NCI-H748 (cell line): ENCODE measurements at regions not wholly inside any gene's neighbourhood (a gene's known extent, or its start where the extent isn't known, plus 50 kb on each side); places are given as distances from the start of the nearest gene placed in this dataset.
"Not testable (repeated sequence)": the region's sequence is repeated elsewhere in the genome, so short reads cannot be mapped to it uniquely, and the experiment has no call there.

Experiments used
- DNase-seq: peaks from one replicate; lab custom pipeline; 2025; ENCODE audit not compliant: unreplicated experiment; lab: John Stamatoyannopoulos, UW

- not testable (repeated sequence) for DNase-seq
Measured at GRCh38 chrX:35221391-35221790, 278.8 kb downstream of the FAM47B start.

GRCh38 chrX:35244088-35244741 lies 301.6 kb downstream of the FAM47B start:
- DNase-seq, result no peak

- no peak for DNase-seq
Measured at GRCh38 chrX:35244796-35245508, 302.4 kb downstream of the FAM47B start.

GRCh38 chrX:35251226-35251625 lies 308.6 kb downstream of the FAM47B start:
- DNase-seq, result no peak

- no peak for DNase-seq
Measured at GRCh38 chrX:35276115-35276514, 333.5 kb downstream of the FAM47B start.

- DNase-seq, result no peak
Measured at GRCh38 chrX:35285289-35285962, 342.8 kb downstream of the FAM47B start.

GRCh38 chrX:35288657-35289056 lies 346.1 kb downstream of the FAM47B start:
- DNase-seq, result no peak

- DNase-seq, result no peak
Measured at GRCh38 chrX:35289952-35290351, 347.4 kb downstream of the FAM47B start.

GRCh38 chrX:35291013-35291412 lies 348.4 kb downstream of the FAM47B start:
- no peak for DNase-seq

GRCh38 chrX:35292522-35292921 lies 349.9 kb downstream of the FAM47B start:
- no peak for DNase-seq

- DNase-seq, result not testable (repeated sequence)
Measured at GRCh38 chrX:35305037-35305436, 362.4 kb downstream of the FAM47B start.

- no peak for DNase-seq
Measured at GRCh38 chrX:35339796-35340195, 397.2 kb downstream of the FAM47B start.

- no peak for DNase-seq
Measured at GRCh38 chrX:35340465-35340864, 397.9 kb downstream of the FAM47B start.

GRCh38 chrX:35351212-35351611 lies 408.6 kb downstream of the FAM47B start:
- DNase-seq, result no peak

- no peak for DNase-seq
Measured at GRCh38 chrX:35351795-35352483, 409.3 kb downstream of the FAM47B start.

- no peak for DNase-seq
Measured at GRCh38 chrX:35357656-35358055, 415.1 kb downstream of the FAM47B start.

GRCh38 chrX:35362866-35363265 lies 420.3 kb downstream of the FAM47B start:
- DNase-seq, result no peak

- DNase-seq, result no peak
Measured at GRCh38 chrX:35374116-35374515, 424.0 kb upstream of the MAGEB16 start.

- DNase-seq, result peak; percentile 20
Measured at GRCh38 chrX:35380808-35381700, 417.1 kb upstream of the MAGEB16 start.

- not testable (repeated sequence) for DNase-seq
Measured at GRCh38 chrX:35381709-35382108, 416.4 kb upstream of the MAGEB16 start.

- no peak for DNase-seq
Measured at GRCh38 chrX:35382966-35383365, 415.2 kb upstream of the MAGEB16 start.
